GM12878 (cell line): ENCODE measurements at regions not wholly inside any gene's neighbourhood (a gene's known extent, or its start where the extent isn't known, plus 50 kb on each side); places are given as distances from the start of the nearest gene placed in this dataset.

Source experiments
- ATF3 ChIP-seq: IDR thresholded peaks from 2 replicates; pipeline ENCODE4 v1.6.1; 2011; ENCODE audit warnings: low read depth, mild to moderate bottlenecking, low read length, moderate library complexity, borderline replicate concordance; ENCODE audit errors: extremely low read depth
- CEBPZ ChIP-seq: fragments of 150-350 bp; IDR thresholded peaks from 2 replicates; pipeline ENCODE4 v1.6.1; 2016; ENCODE audit warnings: low read depth, low read length
- CTCF ChIP-seq, 3 experiments: IDR thresholded peaks in 2 of 3; conservative IDR thresholded peaks in 1 of 3; 2 replicates each; pipeline ENCODE4 v1.5.1; 2011; ENCODE audit warnings: low read depth in 3 of 3, low read length in 3 of 3, mild to moderate bottlenecking in 3 of 3, control low read depth in 2 of 3, moderate library complexity in 2 of 3, inconsistent platforms in 1 of 3, mixed read lengths in 1 of 3; ENCODE audit not compliant: control insufficient read depth in 2 of 3, insufficient read depth in 1 of 3; ENCODE audit errors: extremely low read depth in 1 of 3
- FOXM1 ChIP-seq: IDR thresholded peaks from 2 replicates; pipeline ENCODE4 v1.6.1; 2012; ENCODE audit warnings: low read depth, mild to moderate bottlenecking, inconsistent platforms, low read length, moderate library complexity
- MAX ChIP-seq: IDR thresholded peaks from 2 replicates; pipeline ENCODE4 v1.6.1; 2012; ENCODE audit warnings: low read depth, low read length, improper control_type of control experiment
- NFIC ChIP-seq: IDR thresholded peaks from 2 replicates; pipeline ENCODE4 v1.6.1; 2012; ENCODE audit warnings: low read depth, mild to moderate bottlenecking, inconsistent platforms, low read length, moderate library complexity
- PAX8 ChIP-seq: fragments of 450-650 bp; IDR thresholded peaks from 2 replicates; pipeline ENCODE4 v1.6.1; 2017; ENCODE audit warnings: mild to moderate bottlenecking, moderate library complexity
- RAD21 ChIP-seq: IDR thresholded peaks from 2 replicates; pipeline ENCODE4 v1.6.1; 2011; ENCODE audit warnings: mild to moderate bottlenecking, low read depth, low read length, moderate library complexity; ENCODE audit not compliant: insufficient read depth
- TAF1 ChIP-seq: IDR thresholded peaks from 2 replicates; pipeline ENCODE4 v1.6.1; 2011; ENCODE audit warnings: mild to moderate bottlenecking, low read depth, low read length, borderline replicate concordance
- TCF7 ChIP-seq: IDR thresholded peaks from 2 replicates; pipeline ENCODE4 v1.6.1; 2014; ENCODE audit warnings: antibody characterized with exemption, borderline replicate concordance

- TF ChIP-seq CTCF (IDR thresholded peaks at IDR 0.05 in 2 of 3, conservative IDR thresholded peaks at IDR 0.05 in 1 of 3; ENCODE audit: control insufficient read depth in 2 of 3, extremely low read depth in 1 of 3, insufficient read depth in 1 of 3, low read depth in 3 of 3, low read length in 3 of 3) (no peak), MAX (no peak), CEBPZ (no peak), TCF7 (no peak), NFIC (no peak), ATF3 (no peak), TAF1 (no peak), RAD21 (no peak), FOXM1 (no peak), PAX8 (no peak)
These were observed 178.9 kb upstream of the APCDD1 start for GRCh38 chr18:10275486-10275885.
